GM18870 (cell line): ENCODE measurements at regions not wholly inside any gene's neighbourhood (a gene's known extent, or its start where the extent isn't known, plus 50 kb on each side); places are given as distances from the start of the nearest gene placed in this dataset.
A peak's percentile ranks its signal among the peaks of the same experiment; 100 is the strongest.
"Not testable (repeated sequence)": the region's sequence is repeated elsewhere in the genome, so short reads cannot be mapped to it uniquely, and the experiment has no call there.

Source experiments
- ATAC-seq: cut with Tn5 transposase; IDR thresholded peaks from one replicate; pipeline ENCODE4 v1.9.1; 2021; ENCODE audit warnings: moderate library complexity; ENCODE audit not compliant: unreplicated experiment

DNA sequence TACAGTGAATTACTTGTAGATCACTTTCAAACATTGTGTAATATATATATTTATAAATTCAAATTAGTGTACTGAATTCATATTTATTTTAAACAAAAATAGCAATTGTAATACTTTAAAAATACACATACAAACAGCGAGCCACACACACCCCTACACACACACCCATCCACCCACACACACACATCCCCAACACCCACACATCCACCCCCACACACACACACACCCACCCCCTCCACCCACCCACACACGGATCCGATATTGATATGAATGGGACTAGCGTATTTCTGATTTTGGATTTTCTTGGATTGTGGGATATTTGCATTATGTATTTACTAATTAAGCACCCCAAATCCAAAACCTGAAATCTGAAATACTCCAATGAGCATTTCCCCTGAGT, 451.2 kb downstream of the PCDH7 start:
- no peak for ATAC-seq

DNA sequence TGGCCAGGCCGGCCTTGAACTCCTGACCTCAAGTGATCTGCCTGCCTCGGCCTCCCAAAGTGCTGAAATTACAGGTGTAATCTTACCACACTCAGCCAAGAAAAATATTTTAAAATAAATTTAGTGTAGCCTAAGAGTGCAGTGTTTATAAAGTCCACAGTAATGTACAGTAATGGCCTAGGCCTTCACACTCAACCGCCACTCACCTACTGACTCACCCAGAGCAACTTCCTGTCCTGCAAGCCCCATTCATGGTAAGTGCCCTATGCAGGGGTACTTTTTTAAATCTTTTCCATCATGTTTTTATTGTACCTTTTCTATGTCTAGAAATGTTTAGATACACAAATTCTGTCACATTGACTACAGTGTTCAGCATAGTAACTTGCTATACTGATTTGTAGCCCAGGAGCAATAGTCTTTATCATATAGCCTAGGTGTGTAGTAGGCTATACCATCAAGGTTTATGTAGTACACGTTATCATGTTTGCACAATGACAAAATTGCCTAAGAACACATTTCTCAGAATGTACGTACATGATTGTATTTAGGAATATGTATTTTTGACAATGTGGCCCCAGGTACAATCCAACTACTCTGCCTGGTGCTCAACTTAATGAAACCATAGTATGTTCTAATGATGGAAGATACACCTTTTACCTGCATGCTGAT, 455.2 kb downstream of the PCDH7 start:
- no peak for ATAC-seq

DNA sequence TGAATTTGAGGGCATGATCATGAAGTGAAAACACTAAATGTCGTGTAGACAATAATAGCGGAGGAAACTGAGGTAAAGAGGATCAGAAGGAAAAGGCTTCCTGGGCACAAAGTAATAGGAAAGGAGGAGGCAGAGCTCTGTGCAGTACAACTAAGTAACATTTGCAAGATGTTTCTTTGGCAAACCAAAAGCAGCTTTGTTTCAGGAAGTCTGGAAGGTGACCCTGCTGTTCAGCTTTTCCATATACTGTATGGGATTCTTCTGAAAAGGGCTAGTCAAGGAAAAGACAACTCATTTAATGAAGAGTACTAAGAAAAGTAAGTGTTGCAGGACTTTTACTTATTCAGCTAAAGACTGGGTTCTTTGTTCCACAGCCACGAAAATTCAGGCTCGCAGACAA, 463.1 kb downstream of the PCDH7 start:
- ATAC-seq, result no peak

DNA sequence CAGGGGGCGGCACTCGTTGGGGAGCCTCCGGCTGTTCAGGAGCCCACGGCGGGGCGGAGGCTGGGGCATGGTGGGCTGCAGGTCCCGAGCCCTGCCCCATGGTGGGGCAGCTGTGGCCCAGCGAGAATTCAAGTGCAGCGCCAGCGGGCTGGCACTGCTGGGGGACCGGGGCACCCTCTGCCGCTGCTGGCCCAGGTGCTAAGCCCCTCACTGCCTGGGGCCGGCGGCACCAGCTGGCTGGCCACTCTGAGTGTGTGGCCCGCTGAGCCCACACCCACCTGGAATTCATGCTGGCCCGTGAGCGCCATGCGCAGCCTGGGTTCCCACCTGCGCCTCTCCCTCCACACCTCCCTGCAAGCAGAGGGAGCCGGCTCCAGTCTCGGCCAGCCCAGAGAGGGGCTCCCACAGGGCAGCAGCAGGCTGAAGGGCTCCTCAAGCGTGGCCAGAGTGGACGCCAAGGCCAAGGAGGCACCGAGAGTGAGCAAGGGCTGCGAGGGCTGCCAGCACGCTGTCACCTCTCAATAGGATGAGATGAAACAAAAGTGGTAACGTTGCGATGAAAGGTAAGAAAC, 464.9 kb downstream of the PCDH7 start:
- ATAC-seq, result no peak

DNA sequence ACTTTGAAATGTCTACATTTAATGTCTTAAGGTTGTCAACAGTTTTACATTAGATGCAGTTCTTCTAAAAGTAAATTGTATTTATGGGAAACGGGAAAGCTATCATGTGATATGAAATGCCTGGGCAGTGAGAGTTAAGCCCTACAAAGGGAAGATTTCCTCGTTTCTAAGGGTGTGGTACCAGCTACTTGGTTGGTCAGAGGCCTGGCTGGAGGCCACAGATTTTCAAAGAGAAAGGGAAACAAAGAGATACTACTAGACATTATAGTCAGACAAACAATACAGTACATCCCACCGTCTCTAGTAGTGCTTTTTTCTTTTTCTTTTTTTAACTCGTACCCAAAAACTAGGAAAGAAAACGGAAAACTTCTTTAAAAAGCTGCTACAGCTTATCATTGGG, 467.8 kb downstream of the PCDH7 start:
- ATAC-seq, result no peak

DNA sequence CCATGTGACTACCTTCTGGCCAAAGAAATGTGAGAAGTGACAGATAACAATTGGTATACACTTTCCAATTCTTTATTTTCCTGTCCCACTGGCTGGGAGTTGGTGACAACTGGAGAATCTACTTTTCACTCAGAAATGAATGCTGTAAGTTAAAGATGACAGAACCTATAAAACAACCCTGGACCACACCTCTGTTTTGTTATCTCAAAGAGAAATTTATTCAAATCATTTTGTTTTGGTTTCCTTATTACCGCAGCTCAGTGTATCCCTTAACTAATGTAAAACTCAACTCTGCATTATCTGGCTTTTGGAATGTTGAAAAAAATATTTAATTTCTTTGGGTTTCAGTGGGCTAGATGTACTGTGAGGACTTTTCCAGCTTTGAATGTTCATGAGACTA, 469.8 kb downstream of the PCDH7 start:
- ATAC-seq, result no peak

DNA sequence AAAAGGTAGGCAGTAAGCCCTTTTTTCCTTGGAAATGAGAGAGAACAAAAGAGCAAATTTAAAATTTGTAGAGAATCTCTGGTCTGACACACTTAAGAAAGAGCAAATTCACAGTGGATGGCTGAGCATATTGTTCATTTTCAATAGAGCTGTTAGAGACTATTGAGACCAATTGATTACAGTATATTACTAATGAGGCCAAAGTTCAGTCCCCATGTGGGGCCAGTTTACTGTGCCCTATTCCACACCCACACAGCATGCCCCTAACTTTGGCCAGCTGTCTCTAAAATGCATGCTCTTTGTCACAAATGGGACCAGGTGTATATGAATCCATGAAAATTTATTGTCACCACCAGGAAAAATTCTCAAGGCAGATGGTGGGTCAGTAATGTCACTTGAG, 470.5 kb downstream of the PCDH7 start:
- no peak for ATAC-seq

DNA sequence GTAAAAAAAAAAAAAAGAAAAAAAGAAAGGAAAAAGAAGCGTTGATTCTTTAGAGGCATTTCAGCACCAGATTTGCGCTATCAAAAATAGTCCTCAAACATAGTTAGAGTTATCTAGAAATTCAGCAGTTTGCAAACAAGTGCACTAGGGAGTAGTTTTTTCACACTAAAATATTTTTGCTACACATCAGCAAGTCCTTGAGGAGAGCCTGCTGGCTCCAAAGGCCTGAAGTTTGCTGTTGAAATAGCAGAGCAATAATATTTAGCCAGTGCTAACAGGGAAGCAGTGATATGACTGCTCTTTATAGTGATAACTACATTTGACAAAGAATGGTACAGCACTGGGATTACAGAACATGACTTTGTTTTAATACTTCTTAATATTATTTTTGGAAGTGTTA, 472.2 kb downstream of the PCDH7 start:
- no peak for ATAC-seq

DNA sequence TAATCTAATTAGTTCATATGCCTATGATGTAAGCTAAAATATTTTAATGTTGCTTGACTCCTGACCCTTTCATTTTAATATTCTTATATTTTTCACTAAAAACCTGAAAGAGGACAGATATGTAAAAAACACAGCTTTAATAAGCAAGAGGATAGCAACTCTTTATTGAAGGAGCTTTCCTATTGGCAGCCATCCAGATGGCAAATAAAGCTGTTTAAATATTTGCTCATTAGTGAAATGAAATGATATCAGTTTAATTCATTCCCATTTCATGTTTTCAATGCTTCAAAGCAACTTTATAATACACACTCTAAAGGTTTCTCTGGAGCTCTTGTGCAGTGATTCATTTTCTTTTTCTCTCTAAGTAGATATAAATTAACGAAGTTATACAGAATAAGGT, 473.4 kb downstream of the PCDH7 start:
- ATAC-seq, result no peak

DNA sequence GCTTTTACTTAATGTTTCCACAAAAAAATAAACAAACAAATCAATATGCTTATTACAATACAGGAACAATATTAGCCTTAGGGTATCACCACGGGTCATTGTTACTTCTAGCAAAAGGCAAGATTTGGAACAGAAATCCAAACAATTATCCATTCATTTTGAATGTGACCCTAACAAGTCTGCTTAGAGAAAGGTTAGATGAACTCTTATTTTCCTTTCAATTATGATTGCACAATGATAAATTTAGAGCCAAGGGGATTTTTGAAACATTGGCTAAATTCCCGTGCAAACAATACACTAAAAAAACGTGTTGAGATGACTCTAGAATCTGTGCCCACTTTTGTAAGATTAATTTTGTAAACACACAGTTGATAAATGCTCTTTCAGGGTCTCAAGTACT, 474.7 kb downstream of the PCDH7 start:
- ATAC-seq, result no peak

DNA sequence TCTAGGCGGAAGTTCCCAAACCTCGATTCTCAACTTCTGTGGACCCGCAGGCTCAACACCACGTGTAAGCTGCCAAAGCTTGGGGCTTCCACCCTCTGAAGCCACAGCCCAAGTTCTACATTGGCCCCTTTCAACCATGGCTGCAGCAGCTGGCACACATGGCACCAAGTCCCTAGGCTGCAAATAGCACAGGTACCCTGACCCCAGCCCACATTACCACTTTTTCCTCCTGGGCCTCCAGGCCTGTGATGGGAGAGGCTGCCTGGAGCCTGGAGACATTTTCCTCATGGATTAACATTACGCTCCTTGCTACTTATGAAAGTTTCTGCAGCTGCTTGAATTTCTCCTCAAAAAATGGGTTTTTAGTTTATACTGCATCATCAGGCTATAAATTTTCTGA, 479.5 kb downstream of the PCDH7 start:
- no peak for ATAC-seq

DNA sequence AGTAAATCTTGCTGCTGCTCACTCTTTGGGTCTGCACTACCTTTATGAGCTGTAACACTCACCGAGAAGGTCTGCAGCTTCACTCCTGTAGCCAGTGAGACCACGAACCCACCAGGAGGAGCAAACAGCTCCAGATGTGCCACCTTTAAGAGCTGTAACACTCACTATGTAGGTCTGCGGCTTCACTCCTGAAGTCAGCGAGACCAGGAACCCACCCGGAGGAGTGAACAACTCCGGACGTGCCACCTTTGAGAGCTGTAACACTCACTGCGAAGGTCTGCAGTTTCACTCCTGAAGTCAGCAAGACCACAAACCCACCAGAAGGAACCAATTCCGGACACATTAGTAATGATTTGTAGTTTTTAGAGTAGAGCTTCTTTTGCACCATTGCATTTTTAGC, 481.9 kb downstream of the PCDH7 start:
- not testable (repeated sequence) for ATAC-seq

DNA sequence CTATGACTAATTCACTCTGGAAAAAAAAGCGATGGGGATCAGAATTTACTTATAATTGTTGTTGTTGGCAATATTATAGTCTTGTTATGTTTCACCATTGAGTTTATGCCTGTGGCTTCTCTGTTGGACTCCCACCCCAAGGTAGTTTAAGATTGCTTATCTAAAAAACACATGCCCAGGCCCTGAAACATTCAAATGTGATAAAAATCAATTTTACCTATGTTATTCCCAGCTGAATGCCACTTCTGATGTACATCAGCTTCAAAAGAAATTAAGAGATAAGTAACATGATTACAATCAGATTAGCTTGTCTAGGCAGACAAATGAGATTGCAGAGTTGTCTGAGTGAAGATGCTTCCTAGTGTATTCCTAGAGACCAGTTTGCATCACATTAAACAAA, 484.7 kb downstream of the PCDH7 start:
- no peak for ATAC-seq

DNA sequence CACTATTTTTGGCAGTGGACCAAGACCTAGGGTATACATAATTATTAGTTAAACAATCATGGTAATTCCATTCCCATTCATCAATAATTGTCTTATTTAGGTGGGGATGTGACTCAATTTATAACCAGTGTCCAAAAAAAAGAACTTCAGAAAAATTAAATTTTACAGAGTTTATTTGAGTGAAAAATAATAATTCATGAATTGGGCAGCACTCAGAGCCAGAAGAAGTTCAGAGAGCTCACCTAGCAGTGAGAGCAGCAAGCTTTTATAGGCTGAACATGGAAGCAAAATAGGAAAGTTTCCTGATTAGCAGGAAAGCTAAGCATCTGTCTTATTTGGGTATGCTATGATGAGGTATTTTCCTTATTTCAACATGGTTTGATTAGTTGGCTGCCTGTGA, 500.8 kb downstream of the PCDH7 start:
- ATAC-seq, result no peak

DNA sequence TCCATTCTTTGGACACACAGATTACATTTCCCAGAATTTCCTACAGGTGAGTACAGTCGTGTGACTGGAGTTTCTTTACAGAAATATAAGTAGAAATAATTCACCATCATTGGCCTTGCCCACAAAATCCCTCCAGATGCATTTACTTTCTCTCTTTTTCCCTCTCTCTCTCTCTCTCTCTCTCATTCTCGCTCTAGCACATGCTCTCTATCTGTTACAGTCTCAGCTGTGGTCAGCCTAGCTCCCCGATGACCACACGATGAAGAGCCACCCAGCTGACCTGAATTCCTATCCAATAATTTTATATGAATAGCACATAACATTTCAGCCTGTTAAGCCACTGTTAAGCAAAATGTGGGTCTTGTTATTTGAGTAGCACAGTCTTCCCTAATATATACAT, 507.9 kb downstream of the PCDH7 start:
- no peak for ATAC-seq

DNA sequence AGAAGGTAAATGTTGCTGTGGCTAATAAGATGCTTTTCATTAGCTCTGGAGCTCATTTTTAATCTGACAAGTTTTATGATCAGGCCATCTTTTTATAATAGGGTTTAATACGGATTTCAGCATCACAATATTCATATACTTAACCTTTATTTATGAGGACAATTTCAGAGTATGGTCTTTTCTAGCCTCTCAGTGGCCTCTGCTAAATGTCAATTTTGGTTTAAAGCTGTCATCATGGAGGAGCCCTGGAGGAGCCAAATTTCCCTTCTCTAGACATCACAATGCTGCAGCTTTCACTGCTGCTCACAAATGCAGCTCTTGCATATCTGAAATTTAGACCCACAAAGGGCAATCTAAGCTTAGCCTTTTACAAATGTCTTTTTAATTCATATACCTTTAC, 510.4 kb downstream of the PCDH7 start:
- ATAC-seq, result no peak

DNA sequence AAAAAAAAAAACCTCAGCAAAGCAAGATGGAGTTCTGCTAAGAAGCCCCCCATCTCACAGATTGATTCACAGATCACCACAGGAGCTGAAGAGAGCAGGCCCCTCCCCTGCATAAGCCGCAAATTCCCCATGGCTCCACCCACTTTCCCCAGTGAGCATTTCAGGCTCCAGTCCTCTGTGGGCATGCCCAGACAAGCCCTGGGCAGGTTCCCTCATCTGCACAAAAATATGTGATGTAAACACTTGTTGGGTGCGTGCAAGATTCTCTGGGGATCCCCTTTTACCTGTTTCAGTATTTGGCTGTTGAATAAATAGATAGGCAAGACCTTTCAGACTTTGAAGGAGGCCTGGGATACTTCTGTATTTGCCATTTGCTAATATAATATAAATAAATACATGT, 514.3 kb downstream of the PCDH7 start:
- peak; percentile 81 for ATAC-seq

DNA sequence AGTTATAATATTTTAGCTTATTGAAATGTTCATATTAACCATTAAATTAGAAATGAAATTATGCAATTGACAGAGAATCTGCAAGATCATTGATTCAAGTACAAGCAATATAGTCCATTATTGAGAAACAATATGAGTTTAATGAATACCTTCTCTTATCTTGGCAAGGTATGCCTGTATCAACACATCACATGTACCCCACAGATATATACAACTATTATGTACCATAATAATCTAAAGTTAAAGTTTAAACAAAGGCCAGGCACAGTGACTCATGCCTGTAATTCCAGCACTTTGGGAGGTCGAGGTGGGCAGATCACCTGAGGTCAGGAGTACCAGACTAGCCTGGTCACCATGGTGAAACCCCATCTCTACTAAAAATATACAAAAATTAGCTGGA, 514.7 kb downstream of the PCDH7 start:
- no peak for ATAC-seq

DNA sequence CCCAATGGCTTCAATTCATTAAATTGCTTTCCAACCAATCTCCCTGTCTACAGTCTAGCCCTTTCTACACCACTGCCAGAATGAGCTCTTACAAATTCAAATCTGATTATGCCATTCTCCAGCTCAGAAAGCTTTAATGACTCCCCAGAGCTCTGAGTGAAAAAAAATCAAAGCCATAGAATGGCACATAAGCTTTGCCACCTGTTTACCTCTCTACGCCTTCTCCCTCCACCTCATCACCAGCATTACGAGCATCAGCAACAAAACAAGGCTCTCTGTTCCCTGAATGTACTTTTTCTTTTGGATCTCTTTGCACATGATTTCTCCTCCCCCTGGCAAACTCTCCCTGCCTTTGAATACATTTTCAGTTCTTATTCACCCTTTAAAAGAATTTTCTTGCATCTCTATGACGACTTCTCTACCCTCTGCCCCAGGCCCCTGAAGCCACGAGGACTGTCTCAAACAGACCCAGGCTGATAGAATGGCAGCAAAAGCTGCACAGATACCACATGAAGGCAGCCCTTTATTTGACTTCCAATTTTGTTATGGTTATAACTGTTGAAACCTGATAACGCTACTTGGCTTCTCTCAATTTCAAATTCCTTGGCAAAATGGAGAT, 516.0 kb downstream of the PCDH7 start:
- no peak for ATAC-seq

DNA sequence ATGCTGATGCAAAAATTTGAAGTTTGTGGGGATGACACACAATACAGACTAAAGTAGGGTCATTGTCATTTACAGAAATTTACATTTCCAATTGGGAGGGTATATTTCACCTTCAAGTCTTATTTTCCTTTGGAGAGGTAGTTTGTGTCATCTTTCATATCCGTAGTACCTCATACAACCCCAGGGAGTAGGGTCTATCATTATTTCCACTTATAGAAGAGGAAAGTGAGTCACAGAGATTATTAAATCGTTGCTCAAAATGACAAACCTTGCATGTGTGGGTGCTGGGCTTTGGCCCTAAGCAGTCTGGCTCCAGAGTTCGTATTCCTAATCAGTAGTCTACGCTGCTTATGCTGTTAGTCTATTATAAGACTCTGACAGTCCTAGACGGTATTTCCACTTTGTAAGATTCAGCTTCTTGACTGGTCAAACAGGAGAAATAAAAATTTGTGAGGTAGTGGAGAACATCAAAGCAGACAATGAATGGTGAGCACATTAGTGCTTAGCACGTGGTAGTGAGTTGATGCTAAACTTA, 516.5 kb downstream of the PCDH7 start:
- no peak for ATAC-seq

DNA sequence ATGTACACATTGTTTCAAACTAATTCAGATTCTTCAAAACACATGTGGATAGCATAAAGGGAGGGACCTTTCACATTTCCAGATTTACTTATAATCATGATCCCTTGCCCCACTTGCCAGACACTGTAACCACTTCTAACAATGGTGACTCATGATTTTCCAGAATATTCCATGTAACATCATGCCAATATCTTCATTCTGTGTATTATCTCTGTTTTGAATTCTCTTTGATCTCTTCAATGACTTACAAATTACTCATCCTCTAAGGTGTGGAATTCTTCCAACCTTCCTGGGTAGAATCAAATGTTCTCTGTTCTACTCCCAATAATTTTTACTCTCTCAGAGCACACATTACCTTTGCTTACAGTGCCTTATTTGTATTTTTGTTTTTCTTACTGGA, 517.1 kb downstream of the PCDH7 start:
- ATAC-seq, result no peak

DNA sequence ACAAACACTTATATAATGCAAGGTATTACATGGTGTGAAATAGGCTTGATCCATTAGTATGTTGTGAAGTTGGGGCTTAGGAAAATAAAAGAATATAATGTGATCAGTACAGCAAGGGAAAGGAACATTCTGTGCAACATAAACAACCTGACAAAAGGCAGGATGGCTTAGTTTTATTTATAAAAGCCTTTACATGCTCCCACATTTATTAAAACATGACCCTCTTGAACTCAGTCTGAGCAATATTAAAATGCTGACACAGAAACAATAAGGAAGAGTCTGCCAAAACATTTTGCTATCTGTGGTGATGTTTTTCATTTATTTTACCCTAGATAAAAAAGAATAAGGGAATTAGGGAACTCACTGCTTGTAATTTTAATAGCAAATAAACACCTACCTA, 519.7 kb downstream of the PCDH7 start:
- no peak for ATAC-seq
